ENCODE measurements at regions not wholly inside any gene's neighbourhood (a gene's known extent, or its start where the extent isn't known, plus 50 kb on each side); places are given as distances from the start of the nearest gene placed in this dataset.

DNA sequence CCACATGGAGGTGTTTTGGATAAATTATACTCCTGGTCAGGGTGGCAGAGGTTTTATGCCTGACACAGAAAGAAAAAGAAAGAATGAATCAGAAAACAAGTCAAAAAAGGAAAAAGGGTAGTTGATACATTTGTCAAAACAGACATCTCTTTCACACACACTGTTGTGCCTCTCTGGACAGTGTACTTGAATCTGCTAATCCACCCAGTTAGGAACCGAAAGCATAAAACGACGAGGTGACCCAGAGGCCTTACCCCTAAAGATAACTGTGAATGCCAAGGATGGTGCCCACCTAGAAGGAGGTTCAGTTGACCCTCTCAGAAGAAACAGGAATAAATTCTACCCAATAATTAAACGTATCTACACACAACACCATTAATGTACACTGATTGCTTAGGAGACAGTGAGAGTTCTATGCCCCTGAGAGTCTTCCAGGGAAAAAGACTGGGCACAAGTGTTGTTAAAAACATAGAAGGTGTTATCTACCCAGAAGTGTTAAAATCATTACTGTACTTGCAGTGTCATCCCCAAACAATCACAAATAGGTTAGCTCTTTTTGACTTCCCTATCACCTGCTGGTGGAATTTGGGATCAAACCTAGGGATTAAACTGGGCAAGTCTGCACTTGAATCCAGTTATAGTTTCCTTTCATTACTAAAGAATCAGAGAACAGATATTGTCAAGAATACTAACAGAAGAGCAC, 123.2 kb upstream of the DNAJC10 start:
- Mint-ChIP-seq H3K27me3 (ENCODE audit: low read depth) (no peaks in the 10 kb centered on the region), H3K36me3 (no peaks in the 10 kb centered on the region), H3K4me1 (peaks cover 58% of the 10 kb centered on the region), H3K9me3 (no peaks in the 10 kb centered on the region), H3K27ac (no peak overlapping the region; the same call in 1 of the 2 replicates), H3K4me3 (no peak overlapping the region)
- TF ChIP-seq HMGA2 (CRISPR knock-in tag; IDR thresholded peaks at IDR 0.05) (no peak), SP1 (CRISPR knock-in tag; conservative IDR thresholded peaks at IDR 0.05) (no peak), ZSCAN18 (CRISPR knock-in tag; IDR thresholded peaks at IDR 0.05) (no peak), CREM (CRISPR knock-in tag; IDR thresholded peaks at IDR 0.05) (no peak), ZNF263 (CRISPR knock-in tag; IDR thresholded peaks at IDR 0.05; ENCODE audit: low read depth) (no peak), ZNF671 (CRISPR knock-in tag; IDR thresholded peaks at IDR 0.05) (no peak), EMX1 (CRISPR knock-in tag; IDR thresholded peaks at IDR 0.05) (no peak), ESRRA (CRISPR knock-in tag; IDR thresholded peaks at IDR 0.05; ENCODE audit: borderline replicate concordance) (no peak), ZNF423 (CRISPR knock-in tag; IDR thresholded peaks at IDR 0.05) (no peak), ZNF532 (CRISPR knock-in tag; IDR thresholded peaks at IDR 0.05; ENCODE audit: borderline replicate concordance) (no peak), PRRX2 (CRISPR knock-in tag; IDR thresholded peaks at IDR 0.05) (no peak), ATF2 (CRISPR knock-in tag; IDR thresholded peaks at IDR 0.05; ENCODE audit: borderline replicate concordance, low read depth) (no peak), FOXP4 (CRISPR knock-in tag; IDR thresholded peaks at IDR 0.05) (no peak), RELA (CRISPR knock-in tag; IDR thresholded peaks at IDR 0.05; ENCODE audit: borderline replicate concordance) (no peak), NFE2L1 (CRISPR knock-in tag; IDR thresholded peaks at IDR 0.05) (no peak)
- TF ChIP-seq, protein P1, sequence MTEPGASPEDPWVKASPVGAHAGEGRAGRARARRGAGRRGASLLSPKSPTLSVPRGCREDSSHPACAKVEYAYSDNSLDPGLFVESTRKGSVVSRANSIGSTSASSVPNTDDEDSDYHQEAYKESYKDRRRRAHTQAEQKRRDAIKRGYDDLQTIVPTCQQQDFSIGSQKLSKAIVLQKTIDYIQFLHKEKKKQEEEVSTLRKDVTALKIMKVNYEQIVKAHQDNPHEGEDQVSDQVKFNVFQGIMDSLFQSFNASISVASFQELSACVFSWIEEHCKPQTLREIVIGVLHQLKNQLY (CRISPR knock-in tag; IDR thresholded peaks at IDR 0.05) = no peak
- TF ChIP-seq, protein P2, sequence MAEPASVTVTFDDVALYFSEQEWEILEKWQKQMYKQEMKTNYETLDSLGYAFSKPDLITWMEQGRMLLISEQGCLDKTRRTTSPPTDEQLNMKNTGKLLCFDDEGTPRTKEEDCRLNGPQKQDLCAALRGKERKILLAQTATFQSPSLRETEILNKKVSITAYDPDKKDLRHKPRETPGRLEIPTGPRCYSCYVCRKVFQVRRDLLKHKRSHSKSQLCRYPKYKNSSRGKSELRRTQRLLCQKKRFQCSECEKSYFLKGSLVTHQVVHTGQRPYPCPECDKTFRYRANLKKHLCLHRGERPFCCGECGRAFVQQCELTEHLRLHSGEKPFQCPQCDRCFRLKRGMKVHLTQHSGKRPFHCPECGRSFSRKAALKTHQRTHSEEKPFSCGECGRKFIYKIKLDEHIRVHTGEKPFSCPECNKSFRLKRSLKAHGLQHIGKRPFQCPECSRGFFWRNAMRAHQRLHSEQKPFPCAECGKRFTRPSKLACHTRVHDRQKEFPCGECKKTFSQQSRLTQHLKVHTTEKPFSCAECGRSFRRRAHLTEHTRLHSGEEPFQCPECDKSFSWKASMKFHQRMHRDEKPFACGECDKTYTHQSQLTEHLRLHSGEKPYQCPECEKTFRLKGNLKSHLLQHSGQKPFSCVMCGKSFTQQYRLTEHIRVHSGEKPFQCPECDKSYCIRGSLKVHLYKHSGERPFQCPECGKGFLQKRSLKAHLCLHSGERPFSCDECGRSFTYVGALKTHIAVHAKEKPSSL (CRISPR knock-in tag; conservative IDR thresholded peaks at IDR 0.05) = no peak
- TF ChIP-seq, protein P3, sequence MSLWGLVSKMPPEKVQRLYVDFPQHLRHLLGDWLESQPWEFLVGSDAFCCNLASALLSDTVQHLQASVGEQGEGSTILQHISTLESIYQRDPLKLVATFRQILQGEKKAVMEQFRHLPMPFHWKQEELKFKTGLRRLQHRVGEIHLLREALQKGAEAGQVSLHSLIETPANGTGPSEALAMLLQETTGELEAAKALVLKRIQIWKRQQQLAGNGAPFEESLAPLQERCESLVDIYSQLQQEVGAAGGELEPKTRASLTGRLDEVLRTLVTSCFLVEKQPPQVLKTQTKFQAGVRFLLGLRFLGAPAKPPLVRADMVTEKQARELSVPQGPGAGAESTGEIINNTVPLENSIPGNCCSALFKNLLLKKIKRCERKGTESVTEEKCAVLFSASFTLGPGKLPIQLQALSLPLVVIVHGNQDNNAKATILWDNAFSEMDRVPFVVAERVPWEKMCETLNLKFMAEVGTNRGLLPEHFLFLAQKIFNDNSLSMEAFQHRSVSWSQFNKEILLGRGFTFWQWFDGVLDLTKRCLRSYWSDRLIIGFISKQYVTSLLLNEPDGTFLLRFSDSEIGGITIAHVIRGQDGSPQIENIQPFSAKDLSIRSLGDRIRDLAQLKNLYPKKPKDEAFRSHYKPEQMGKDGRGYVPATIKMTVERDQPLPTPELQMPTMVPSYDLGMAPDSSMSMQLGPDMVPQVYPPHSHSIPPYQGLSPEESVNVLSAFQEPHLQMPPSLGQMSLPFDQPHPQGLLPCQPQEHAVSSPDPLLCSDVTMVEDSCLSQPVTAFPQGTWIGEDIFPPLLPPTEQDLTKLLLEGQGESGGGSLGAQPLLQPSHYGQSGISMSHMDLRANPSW (CRISPR knock-in tag; conservative IDR thresholded peaks at IDR 0.05; ENCODE audit: low read depth) = no peak
- TF ChIP-seq, protein P4, sequence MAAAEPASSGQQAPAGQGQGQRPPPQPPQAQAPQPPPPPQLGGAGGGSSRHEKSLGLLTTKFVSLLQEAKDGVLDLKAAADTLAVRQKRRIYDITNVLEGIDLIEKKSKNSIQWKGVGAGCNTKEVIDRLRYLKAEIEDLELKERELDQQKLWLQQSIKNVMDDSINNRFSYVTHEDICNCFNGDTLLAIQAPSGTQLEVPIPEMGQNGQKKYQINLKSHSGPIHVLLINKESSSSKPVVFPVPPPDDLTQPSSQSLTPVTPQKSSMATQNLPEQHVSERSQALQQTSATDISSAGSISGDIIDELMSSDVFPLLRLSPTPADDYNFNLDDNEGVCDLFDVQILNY (CRISPR knock-in tag; IDR thresholded peaks at IDR 0.05) = no peak
- ATAC-seq = no peak
- ChIA-PET CTCF (no interaction called here), POLR2A (no interaction called here)
- DNase-seq (ENCODE audit: low spot score) = no peak

All from WTC11 (cell line).